ENCODE measurements at regions not wholly inside any gene's neighbourhood (a gene's known extent, or its start where the extent isn't known, plus 50 kb on each side); places are given as distances from the start of the nearest gene placed in this dataset.

DNA sequence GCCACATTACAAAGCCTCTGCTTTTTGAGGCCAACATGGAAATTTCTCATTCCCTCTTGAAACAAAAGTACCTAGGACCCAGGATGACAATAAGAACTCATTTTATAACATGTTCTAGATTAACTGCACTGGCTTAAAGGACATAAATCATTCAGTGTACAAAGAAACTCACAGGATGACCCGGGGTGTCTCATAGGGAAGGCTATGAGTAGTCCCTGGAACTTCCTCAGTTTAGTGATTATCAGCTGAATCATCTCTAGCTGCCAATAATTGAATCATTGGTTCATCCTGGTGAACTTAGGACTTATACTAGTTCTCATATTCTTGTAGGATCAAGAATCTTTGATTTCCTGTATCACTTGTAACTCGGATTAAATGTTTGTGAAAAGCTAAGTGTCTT lies 95.8 kb upstream of the WDR1 start:
- Mint-ChIP-seq H3K4me1 (ENCODE audit: low read depth, unreplicated experiment) (no peaks in the 10 kb centered on the region), H3K27me3 (ENCODE audit: insufficient read depth, unreplicated experiment) (no peaks in the 10 kb centered on the region), H3K9me3 (ENCODE audit: unreplicated experiment) (peaks cover 6% of the 10 kb centered on the region), H3K36me3 (ENCODE audit: insufficient read depth, unreplicated experiment) (no peaks in the 10 kb centered on the region), H3K27ac (ENCODE audit: unreplicated experiment) (peak overlapping the region; percentile 42), H3K4me3 (ENCODE audit: unreplicated experiment) (no peak overlapping the region)
- peaks cover 40% of the 10 kb centered on the region for H3K4me1 ChIP-seq
- ChIA-PET POLR2A (no interaction called here), CTCF (no interaction called here)
- intact Hi-C loops (cut with micrococcal nuclease; ENCODE audit: unreplicated experiment), result no loop called here
- no peaks in the 10 kb centered on the region for H3K36me3 ChIP-seq (ENCODE audit: control insufficient read depth, insufficient read depth, low read length)
- peaks cover 37% of the 10 kb centered on the region for H3K9me3 ChIP-seq
- BruUV-seq (replicated peaks), result no TSS peak
- TF ChIP-seq, protein P1, sequence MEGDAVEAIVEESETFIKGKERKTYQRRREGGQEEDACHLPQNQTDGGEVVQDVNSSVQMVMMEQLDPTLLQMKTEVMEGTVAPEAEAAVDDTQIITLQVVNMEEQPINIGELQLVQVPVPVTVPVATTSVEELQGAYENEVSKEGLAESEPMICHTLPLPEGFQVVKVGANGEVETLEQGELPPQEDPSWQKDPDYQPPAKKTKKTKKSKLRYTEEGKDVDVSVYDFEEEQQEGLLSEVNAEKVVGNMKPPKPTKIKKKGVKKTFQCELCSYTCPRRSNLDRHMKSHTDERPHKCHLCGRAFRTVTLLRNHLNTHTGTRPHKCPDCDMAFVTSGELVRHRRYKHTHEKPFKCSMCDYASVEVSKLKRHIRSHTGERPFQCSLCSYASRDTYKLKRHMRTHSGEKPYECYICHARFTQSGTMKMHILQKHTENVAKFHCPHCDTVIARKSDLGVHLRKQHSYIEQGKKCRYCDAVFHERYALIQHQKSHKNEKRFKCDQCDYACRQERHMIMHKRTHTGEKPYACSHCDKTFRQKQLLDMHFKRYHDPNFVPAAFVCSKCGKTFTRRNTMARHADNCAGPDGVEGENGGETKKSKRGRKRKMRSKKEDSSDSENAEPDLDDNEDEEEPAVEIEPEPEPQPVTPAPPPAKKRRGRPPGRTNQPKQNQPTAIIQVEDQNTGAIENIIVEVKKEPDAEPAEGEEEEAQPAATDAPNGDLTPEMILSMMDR (IDR thresholded peaks at IDR 0.05; ENCODE audit: insufficient read depth in 1 of 2, low read depth in 1 of 2, low read length in 1 of 2, severe bottlenecking in 1 of 2, unreplicated experiment in 1 of 2), result no peak
- no peak for DNase-seq
- H3K27me3 ChIP-seq (replicated peaks; ENCODE audit: control insufficient read depth, insufficient read depth, low read length), result no peaks in the 10 kb centered on the region
- H3K4me3 ChIP-seq (ENCODE audit: low read depth, low read length), result no peak overlapping the region

- Mint-ChIP-seq H3K27me3 (ENCODE audit: insufficient read depth, unreplicated experiment) (no peaks in the 10 kb centered on the region), H3K4me1 (ENCODE audit: low read depth, unreplicated experiment) (no peaks in the 10 kb centered on the region), H3K4me3 (ENCODE audit: unreplicated experiment) (no peak overlapping the region), H3K36me3 (ENCODE audit: insufficient read depth, unreplicated experiment) (no peaks in the 10 kb centered on the region), H3K9me3 (ENCODE audit: unreplicated experiment) (no peaks in the 10 kb centered on the region), H3K27ac (ENCODE audit: unreplicated experiment) (no peak overlapping the region)
- no peak for DNase-seq
- POLR2A ChIA-PET, result no interaction called here
- BruUV-seq (replicated peaks), result no TSS peak
- Histone ChIP-seq H3K4me3 (ENCODE audit: low read depth, low read length) (no peak overlapping the region), H3K4me1 (peaks cover 12% of the 10 kb centered on the region), H3K36me3 (ENCODE audit: control insufficient read depth, insufficient read depth, low read length) (no peaks in the 10 kb centered on the region), H3K9me3 (peaks cover 7% of the 10 kb centered on the region; the same call in 1 of the 2 replicates), H3K27me3 (replicated peaks; ENCODE audit: control insufficient read depth, insufficient read depth, low read length) (no peaks in the 10 kb centered on the region)
- CTCF ChIA-PET, result no interaction called here
- intact Hi-C loops (cut with micrococcal nuclease; ENCODE audit: unreplicated experiment), result no loop called here
- TF ChIP-seq, protein P1 (IDR thresholded peaks at IDR 0.05; ENCODE audit: insufficient read depth in 1 of 2, low read depth in 1 of 2, low read length in 1 of 2, severe bottlenecking in 1 of 2, unreplicated experiment in 1 of 2), result no peak
Observed at GRCh38 chr4:10207116-10207515, 90.5 kb upstream of the WDR1 start.

DNA sequence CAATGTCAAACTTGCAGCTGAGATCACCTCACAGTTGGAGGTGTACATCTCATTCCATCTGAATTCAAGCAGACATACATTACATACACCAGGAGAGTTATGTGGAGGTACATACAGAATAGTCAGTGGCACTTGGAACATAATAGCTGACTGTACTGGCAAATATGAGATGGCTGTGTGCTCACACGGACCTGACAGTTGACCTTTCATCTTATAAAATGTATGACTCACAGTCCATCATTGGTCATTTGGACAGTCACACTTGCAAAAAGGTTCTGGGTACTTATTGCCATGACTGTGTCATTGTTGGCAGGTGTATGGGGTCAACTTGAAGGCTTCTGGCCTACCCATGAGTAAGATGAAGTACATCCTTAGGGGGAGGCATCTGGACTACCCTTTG lies 88.6 kb upstream of the WDR1 start:
- Mint-ChIP-seq H3K9me3 (ENCODE audit: unreplicated experiment) (no peaks in the 10 kb centered on the region), H3K4me1 (ENCODE audit: low read depth, unreplicated experiment) (no peaks in the 10 kb centered on the region), H3K27ac (ENCODE audit: unreplicated experiment) (no peak overlapping the region), H3K4me3 (ENCODE audit: unreplicated experiment) (no peak overlapping the region), H3K27me3 (ENCODE audit: insufficient read depth, unreplicated experiment) (no peaks in the 10 kb centered on the region), H3K36me3 (ENCODE audit: insufficient read depth, unreplicated experiment) (no peaks in the 10 kb centered on the region)
- TF ChIP-seq, protein P1 (IDR thresholded peaks at IDR 0.05; ENCODE audit: insufficient read depth in 1 of 2, low read depth in 1 of 2, low read length in 1 of 2, severe bottlenecking in 1 of 2, unreplicated experiment in 1 of 2), result no peak
- Histone ChIP-seq H3K36me3 (ENCODE audit: control insufficient read depth, insufficient read depth, low read length) (no peaks in the 10 kb centered on the region), H3K27me3 (replicated peaks; ENCODE audit: control insufficient read depth, insufficient read depth, low read length) (no peaks in the 10 kb centered on the region), H3K9me3 (no peaks in the 10 kb centered on the region; the same call in 1 of the 2 replicates), H3K4me3 (ENCODE audit: low read depth, low read length) (no peak overlapping the region), H3K4me1 (peaks cover 10% of the 10 kb centered on the region)
- no peak for DNase-seq
- CTCF ChIA-PET, result no interaction called here
- no TSS peak for BruUV-seq (replicated peaks)
- POLR2A ChIA-PET, result no interaction called here
- intact Hi-C loops (cut with micrococcal nuclease; ENCODE audit: unreplicated experiment), result no loop called here

Data from Caco-2 (cell line).